ENCODE measurements at regions not wholly inside any gene's neighbourhood (a gene's known extent, or its start where the extent isn't known, plus 50 kb on each side); places are given as distances from the start of the nearest gene placed in this dataset.

DNA sequence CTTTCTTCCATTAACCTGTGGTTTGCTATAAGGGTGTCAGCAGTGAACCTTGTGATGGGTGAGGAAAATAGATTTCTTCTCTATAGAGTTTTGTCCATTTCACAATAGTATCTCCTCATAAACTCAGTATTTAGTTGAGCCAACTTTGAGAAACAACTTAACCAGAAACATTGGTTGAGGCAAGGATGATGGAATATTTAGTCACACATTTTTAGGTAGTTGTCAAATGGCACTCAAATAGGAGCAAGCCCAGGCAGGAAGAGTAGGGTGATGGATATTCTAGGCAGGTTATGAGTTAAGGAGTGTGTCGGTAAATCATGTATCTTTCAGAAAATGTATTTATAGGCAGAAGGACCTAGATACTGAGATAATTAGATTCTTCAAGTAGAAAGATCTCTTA is 1267.6 kb downstream of the SLC16A7 start:
- DNase-seq (no peak), ATAC-seq (no peak)
- intact Hi-C loops (cut with DNase I) = no loop called here
- no peaks in the 10 kb centered on the region for H3K27me3 ChIP-seq (ENCODE audit: control insufficient read depth, insufficient read depth)
- 91% methylated on average over 1 of the region's 1 CpG for WGBS
- H3K4me3 ChIP-seq (ENCODE audit: low read length) = no peak overlapping the region
- H3K9me3 ChIP-seq (ENCODE audit: control insufficient read depth, low read length) = no peaks in the 10 kb centered on the region
- no peaks in the 10 kb centered on the region for H3K4me1 ChIP-seq (ENCODE audit: control insufficient read depth, insufficient read depth, low read length)
- H3K27ac ChIP-seq (ENCODE audit: low read length) = no peak overlapping the region

DNA sequence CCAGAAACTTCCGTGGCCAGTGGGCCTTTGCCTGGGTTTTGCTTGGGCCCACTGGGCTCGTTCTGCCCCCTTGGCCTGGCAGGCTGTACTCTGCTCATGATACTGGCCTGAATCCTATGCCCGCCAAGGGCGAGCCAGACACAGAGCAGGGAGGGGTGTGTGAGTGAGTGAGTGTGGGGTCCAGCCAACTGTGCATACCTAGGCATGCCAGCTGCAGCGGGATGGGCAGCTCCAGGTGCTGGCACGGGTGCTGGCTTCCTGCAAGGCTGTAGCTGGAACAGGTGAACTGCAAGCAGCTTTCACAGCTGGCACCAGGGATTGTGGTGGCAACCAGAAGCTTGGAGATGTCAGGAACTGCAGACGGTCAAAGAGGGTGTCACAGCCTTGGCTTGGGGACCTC is 1276.4 kb downstream of the SLC16A7 start:
- ATAC-seq = no peak
- no peaks in the 10 kb centered on the region for H3K9me3 ChIP-seq (ENCODE audit: control insufficient read depth, low read length)
- WGBS = 85% methylated on average over 7 of the region's 7 CpGs
- DNase-seq = no peak
- H3K4me1 ChIP-seq (ENCODE audit: control insufficient read depth, insufficient read depth, low read length) = no peaks in the 10 kb centered on the region
- no peak overlapping the region for H3K4me3 ChIP-seq (ENCODE audit: low read length)
- intact Hi-C loops (cut with DNase I) = no loop called here
- H3K27me3 ChIP-seq (ENCODE audit: control insufficient read depth, insufficient read depth) = no peaks in the 10 kb centered on the region
- no peak overlapping the region for H3K27ac ChIP-seq (ENCODE audit: low read length)

DNA sequence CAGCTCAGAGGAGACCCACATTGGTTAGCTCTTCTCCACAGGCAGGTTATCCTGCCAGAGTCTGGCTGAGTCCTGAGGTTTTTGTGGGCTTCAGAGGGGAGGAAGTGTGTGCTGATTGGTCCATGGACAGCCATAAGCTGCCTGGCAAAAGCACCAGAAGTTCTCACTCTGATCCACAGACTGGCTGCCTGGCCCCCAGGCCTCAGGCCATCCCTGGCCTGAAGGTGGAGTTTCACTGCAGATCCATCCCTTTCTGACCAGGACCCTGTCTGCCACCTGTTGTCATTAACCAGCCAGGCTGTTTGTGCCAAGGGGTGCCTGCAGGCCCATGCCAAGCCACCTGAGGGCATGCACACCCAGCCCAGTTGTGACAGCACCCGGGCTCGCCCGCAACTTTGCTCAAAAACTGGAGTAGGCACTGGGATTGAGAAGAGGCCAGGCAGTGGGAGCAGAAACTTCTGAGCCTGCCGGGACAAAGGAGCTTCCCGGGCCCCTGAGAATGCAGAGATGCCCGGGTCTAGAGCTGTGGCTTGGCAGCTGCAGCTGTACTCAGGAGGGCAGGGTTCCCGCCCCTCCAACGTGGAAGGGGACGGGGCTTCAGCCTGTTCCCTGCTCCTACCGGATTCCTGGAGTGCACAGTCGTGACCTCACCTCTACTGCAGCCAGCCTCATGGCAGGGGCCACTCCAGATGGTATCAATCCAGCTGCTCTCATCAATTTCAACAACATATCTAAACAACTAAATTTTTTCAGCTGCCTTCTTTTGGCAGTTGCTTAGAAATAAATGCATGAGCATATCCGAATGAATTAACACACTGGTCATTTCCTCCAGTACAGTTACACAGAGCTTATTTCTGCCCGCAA is 1277.3 kb downstream of the SLC16A7 start:
- H3K4me1 ChIP-seq (ENCODE audit: control insufficient read depth, insufficient read depth, low read length) = no peaks in the 10 kb centered on the region
- no peak overlapping the region for H3K4me3 ChIP-seq (ENCODE audit: low read length)
- 56% methylated on average over 13 of the region's 13 CpGs for WGBS
- no peaks in the 10 kb centered on the region for H3K9me3 ChIP-seq (ENCODE audit: control insufficient read depth, low read length)
- ATAC-seq (no peak), DNase-seq (no peak)
- no peaks in the 10 kb centered on the region for H3K27me3 ChIP-seq (ENCODE audit: control insufficient read depth, insufficient read depth)
- intact Hi-C loops (cut with DNase I) = no loop called here
- no peak overlapping the region for H3K27ac ChIP-seq (ENCODE audit: low read length)

DNA sequence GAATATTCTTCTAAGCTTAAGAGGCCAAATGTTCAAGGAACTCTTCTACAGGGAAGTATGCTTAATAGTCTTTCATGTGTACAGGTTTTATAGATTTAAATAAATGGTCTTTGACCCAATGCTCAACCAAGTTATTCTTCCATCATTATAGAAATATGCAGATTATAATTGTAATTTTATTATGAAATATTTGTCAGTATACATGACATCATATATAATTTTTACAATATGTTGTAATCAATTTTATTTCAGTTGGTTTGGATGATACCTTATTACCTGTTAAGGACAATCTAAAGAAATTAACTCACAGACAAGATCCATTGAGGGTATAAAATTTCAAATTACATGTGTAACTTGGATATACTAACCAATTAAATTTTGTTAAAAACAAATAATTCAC is 1278.3 kb downstream of the SLC16A7 start:
- ATAC-seq (no peak), DNase-seq (no peak)
- no peaks in the 10 kb centered on the region for H3K9me3 ChIP-seq (ENCODE audit: control insufficient read depth, low read length)
- intact Hi-C loops (cut with DNase I) = no loop called here
- H3K27me3 ChIP-seq (ENCODE audit: control insufficient read depth, insufficient read depth) = no peaks in the 10 kb centered on the region
- H3K4me3 ChIP-seq (ENCODE audit: low read length) = no peak overlapping the region
- H3K4me1 ChIP-seq (ENCODE audit: control insufficient read depth, insufficient read depth, low read length) = no peaks in the 10 kb centered on the region
- no peak overlapping the region for H3K27ac ChIP-seq (ENCODE audit: low read length)

DNA sequence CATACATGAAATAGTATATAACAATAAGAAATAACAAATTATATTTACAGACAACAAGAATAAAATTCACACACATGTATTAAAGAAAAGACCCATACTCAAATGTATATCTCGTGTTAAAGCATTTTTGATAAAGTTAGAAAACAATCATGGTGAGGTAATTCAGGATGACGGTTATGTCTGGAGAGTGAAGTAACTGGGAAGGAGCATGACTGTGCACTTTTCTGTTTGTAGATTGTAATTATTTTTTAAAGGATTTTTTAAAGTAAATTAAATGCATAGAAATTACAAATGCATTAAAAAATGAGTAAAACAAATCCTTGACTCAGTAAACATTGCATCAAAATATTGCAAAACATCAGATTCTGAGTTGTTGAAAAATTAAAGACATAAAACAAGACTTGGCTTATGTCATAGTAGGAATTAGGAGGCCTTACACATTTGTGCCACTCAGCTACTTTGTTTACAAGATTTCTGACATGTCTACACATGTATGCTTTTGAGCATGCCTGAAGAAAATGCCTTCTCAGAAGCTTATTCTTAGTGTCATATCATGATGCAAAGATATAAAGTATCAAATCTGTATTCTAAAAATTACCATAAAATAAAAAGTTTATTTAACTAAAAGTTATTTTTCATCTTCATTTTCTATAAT is 1325.1 kb downstream of the SLC16A7 start:
- Histone ChIP-seq H3K9me3 (ENCODE audit: control insufficient read depth, low read length) (no peaks in the 10 kb centered on the region), H3K4me3 (ENCODE audit: low read length) (no peak overlapping the region), H3K27me3 (ENCODE audit: control insufficient read depth, insufficient read depth) (no peaks in the 10 kb centered on the region), H3K27ac (ENCODE audit: low read length) (no peak overlapping the region), H3K4me1 (ENCODE audit: control insufficient read depth, insufficient read depth, low read length) (no peaks in the 10 kb centered on the region)
- 51% methylated on average over 2 of the region's 2 CpGs for WGBS
- ATAC-seq = no peak
- no peak for DNase-seq
- intact Hi-C loops (cut with DNase I) = no loop called here

DNA sequence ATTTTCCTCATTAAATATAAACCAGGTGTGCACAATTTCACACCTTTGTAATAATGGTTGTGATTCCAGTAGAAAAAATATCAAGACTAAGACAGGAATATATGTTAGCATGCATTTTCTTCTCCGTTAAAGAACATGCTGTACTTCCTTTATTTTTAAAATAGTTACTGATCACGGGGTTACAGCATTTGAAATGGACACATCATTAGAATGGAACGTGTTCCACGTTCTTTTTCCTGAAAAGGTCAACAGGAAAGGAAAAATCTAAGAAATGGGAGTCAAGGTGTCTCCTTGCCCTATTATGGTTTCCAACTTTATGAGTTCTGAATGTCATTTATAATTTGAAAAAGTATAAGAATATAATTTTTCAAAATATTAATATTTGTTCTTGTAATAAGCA is 1325.7 kb downstream of the SLC16A7 start:
- DNase-seq (no peak), ATAC-seq (no peak)
- intact Hi-C loops (cut with DNase I) = no loop called here
- 51% methylated on average over 4 of the region's 4 CpGs for WGBS
- no peaks in the 10 kb centered on the region for H3K4me1 ChIP-seq (ENCODE audit: control insufficient read depth, insufficient read depth, low read length)
- H3K4me3 ChIP-seq (ENCODE audit: low read length) = no peak overlapping the region
- H3K9me3 ChIP-seq (ENCODE audit: control insufficient read depth, low read length) = no peaks in the 10 kb centered on the region
- no peaks in the 10 kb centered on the region for H3K27me3 ChIP-seq (ENCODE audit: control insufficient read depth, insufficient read depth)
- no peak overlapping the region for H3K27ac ChIP-seq (ENCODE audit: low read length)

DNA sequence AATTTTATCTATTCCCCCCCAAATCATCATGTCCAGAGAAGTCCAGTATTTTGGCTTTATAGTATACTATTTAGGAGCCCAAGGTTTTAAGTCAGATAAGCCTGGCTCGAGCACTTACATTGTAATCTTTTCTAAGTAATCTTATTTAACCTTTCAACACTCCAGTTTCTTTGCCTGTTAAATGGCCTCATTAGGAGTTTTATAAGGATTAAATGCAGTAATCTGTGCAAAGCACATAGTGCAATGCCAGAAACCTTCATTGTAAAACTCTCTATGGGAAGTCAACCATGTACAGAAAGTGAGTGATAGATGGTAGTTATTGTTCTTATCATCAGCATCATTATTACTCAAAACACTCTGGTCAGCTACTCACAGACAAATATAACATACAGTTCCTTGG is 1330.4 kb downstream of the SLC16A7 start:
- Histone ChIP-seq H3K9me3 (ENCODE audit: control insufficient read depth, low read length) (no peaks in the 10 kb centered on the region), H3K4me1 (ENCODE audit: control insufficient read depth, insufficient read depth, low read length) (no peaks in the 10 kb centered on the region), H3K27ac (ENCODE audit: low read length) (no peak overlapping the region), H3K4me3 (ENCODE audit: low read length) (no peak overlapping the region), H3K27me3 (ENCODE audit: control insufficient read depth, insufficient read depth) (no peaks in the 10 kb centered on the region)
- WGBS = 21% methylated on average over 1 of the region's 1 CpG
- intact Hi-C loops (cut with DNase I) = no loop called here
- ATAC-seq (no peak), DNase-seq (no peak)

DNA sequence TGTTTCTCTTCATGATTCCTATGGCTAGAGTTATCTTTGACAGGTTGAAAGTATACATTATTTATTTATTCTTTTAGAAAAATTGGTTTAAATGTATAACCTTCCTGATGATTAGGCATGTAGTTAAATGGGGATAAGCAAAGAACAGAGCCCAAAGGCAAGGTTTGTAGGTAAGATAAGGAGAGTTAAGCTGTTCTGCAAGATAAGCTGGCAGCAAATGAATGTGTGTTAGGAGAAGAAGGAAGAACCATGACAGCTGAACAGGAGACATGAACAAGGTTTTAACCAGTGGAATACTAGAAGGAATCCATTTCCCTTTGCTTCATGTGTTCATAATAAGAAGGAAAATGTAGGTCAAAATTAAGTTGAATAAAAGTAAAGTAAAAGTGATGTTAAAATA is 1330.1 kb upstream of the USP15 start:
- no peaks in the 10 kb centered on the region for H3K4me1 ChIP-seq (ENCODE audit: control insufficient read depth, insufficient read depth, low read length)
- no peak overlapping the region for H3K27ac ChIP-seq (ENCODE audit: low read length)
- no peaks in the 10 kb centered on the region for H3K27me3 ChIP-seq (ENCODE audit: control insufficient read depth, insufficient read depth)
- intact Hi-C loops (cut with DNase I) = no loop called here
- ATAC-seq (no peak), DNase-seq (no peak)
- no peak overlapping the region for H3K4me3 ChIP-seq (ENCODE audit: low read length)
- no peaks in the 10 kb centered on the region for H3K9me3 ChIP-seq (ENCODE audit: control insufficient read depth, low read length)

DNA sequence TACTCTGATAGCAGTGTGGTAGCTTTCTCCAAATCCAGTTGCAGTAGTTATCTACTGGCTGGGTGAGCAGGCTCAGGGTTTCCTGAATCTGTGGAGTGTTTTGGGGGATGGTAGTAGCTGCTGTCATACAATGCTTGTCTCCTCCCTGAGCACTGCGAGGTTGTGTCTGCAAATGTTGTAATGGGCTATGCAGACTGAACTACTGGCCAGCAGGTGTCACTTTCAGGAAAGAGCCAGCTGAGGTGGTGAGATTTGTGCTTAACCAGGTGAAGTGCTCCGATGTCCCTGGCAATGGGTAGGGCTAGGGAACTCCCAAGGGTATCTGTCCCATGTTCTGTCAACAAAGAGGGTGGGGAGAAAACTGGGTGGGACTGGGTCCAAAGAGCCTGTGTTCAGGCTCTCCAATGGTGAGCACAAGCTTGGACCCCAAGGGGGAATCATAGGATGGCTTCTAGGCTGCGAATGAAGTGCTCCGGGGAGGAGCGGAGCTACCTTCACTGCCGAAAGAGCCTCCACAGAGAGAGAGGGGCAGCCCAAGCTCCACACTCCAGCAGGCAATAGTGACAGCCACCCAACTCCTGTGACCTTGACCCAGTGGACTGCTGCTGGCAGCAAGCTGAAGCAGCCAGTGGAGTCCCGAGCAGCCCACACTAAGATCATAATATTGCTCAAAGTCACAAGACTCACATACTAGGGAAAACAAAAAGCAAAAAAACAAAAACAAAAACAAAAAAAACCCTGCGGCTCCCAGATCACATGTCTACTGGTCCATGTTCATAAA is 1324.0 kb upstream of the USP15 start:
- H3K9me3 ChIP-seq (ENCODE audit: control insufficient read depth, low read length) = no peaks in the 10 kb centered on the region
- WGBS = 88% methylated on average over 8 of the region's 8 CpGs
- ATAC-seq = no peak

DNA sequence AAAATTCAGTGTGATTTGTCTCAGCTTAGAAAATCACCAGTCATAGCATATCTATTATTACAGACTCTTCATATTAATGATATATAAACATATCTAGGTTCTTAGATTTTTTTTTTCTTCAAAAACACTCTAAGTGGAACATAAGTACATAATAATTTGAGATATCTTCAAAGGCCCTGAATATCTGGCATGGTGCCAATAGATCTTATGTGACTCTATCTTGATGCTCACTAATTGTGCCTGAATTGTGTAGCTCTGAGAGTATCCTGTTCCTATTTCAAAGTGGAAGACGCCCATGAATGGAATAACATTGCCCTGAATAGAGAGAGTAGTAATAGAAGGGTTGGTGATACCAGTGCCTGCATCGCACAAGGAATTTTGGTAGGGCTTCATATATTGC is 1312.7 kb upstream of the USP15 start:
- intact Hi-C loops (cut with DNase I) = no loop called here
- H3K4me3 ChIP-seq (ENCODE audit: low read length) = no peak overlapping the region
- ATAC-seq (no peak), DNase-seq (no peak)
- H3K27ac ChIP-seq (ENCODE audit: low read length) = no peak overlapping the region
- 89% methylated on average over 2 of the region's 2 CpGs for WGBS
- no peaks in the 10 kb centered on the region for H3K27me3 ChIP-seq (ENCODE audit: control insufficient read depth, insufficient read depth)
- no peaks in the 10 kb centered on the region for H3K9me3 ChIP-seq (ENCODE audit: control insufficient read depth, low read length)
- no peaks in the 10 kb centered on the region for H3K4me1 ChIP-seq (ENCODE audit: control insufficient read depth, insufficient read depth, low read length)

More for the DNA sequence above, 1324.0 kb upstream of the USP15 start:
- H3K4me1 ChIP-seq (ENCODE audit: control insufficient read depth, insufficient read depth, low read length) = no peaks in the 10 kb centered on the region
- no peaks in the 10 kb centered on the region for H3K27me3 ChIP-seq (ENCODE audit: control insufficient read depth, insufficient read depth)
- H3K27ac ChIP-seq (ENCODE audit: low read length) = no peak overlapping the region
- peak in 1 of 3 donors; percentile 19 for DNase-seq
- no peak overlapping the region for H3K4me3 ChIP-seq (ENCODE audit: low read length)
- intact Hi-C loops (cut with DNase I) = no loop called here

DNA sequence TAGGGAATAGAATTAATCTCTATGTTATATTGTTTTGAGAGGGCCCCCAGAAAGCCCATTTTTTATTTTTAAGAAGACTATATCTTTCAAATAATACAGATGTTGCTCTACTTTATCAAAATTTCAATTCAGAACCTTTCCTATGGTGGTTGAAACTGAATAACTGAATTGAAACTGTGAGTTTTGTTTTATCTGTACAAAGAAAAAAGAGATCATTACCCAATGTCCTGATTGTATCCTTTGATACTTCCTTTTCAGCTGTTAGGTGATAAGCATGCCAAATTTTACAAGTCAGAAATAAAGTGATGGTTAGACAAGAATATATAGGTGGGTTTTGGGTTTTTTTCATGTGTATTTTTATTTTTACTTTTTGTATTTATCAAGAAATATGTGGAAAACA is 1293.1 kb upstream of the USP15 start:
- no peak overlapping the region for H3K4me3 ChIP-seq (ENCODE audit: low read length)
- no peaks in the 10 kb centered on the region for H3K27me3 ChIP-seq (ENCODE audit: control insufficient read depth, insufficient read depth)
- H3K4me1 ChIP-seq (ENCODE audit: control insufficient read depth, insufficient read depth, low read length) = no peaks in the 10 kb centered on the region
- no peak for DNase-seq
- no peak for ATAC-seq
- H3K9me3 ChIP-seq (ENCODE audit: control insufficient read depth, low read length) = no peaks in the 10 kb centered on the region
- intact Hi-C loops (cut with DNase I) = no loop called here
- H3K27ac ChIP-seq (ENCODE audit: low read length) = no peak overlapping the region
